ENCODE measurements at regions not wholly inside any gene's neighbourhood (a gene's known extent, or its start where the extent isn't known, plus 50 kb on each side); places are given as distances from the start of the nearest gene placed in this dataset.

- no peaks in the 10 kb centered on the region for H3K36me3 Mint-ChIP-seq (ENCODE audit: low read depth)
- H3K27ac Mint-ChIP-seq = no peak overlapping the region
- H3K4me3 Mint-ChIP-seq = no peak overlapping the region
- H3K9me3 Mint-ChIP-seq = peaks cover 4% of the 10 kb centered on the region
- no peak for TF ChIP-seq CTCF (IDR thresholded peaks at IDR 0.05; ENCODE audit: unreplicated experiment in 3 of 3)
- H3K4me1 Mint-ChIP-seq = no peaks in the 10 kb centered on the region
- H3K27me3 Mint-ChIP-seq (ENCODE audit: low read depth) = no peaks in the 10 kb centered on the region
Measured at GRCh38 chr5:31096238-31096865, 97.1 kb upstream of the CDH6 start.

- H3K27me3 Mint-ChIP-seq (ENCODE audit: low read depth) = no peaks in the 10 kb centered on the region
- no peaks in the 10 kb centered on the region for H3K4me1 Mint-ChIP-seq
- H3K4me3 Mint-ChIP-seq = no peak overlapping the region
- no peak overlapping the region for H3K27ac Mint-ChIP-seq
- peaks cover 4% of the 10 kb centered on the region for H3K9me3 Mint-ChIP-seq
- H3K36me3 Mint-ChIP-seq (ENCODE audit: low read depth) = no peaks in the 10 kb centered on the region
- no peak for TF ChIP-seq CTCF (IDR thresholded peaks at IDR 0.05; ENCODE audit: unreplicated experiment in 3 of 3)
Measured at GRCh38 chr5:31095796-31096195, 97.7 kb upstream of the CDH6 start.

- Mint-ChIP-seq H3K4me3 (no peak overlapping the region), H3K27me3 (ENCODE audit: low read depth) (no peaks in the 10 kb centered on the region), H3K36me3 (ENCODE audit: low read depth) (no peaks in the 10 kb centered on the region), H3K27ac (no peak overlapping the region), H3K9me3 (peaks cover 4% of the 10 kb centered on the region), H3K4me1 (no peaks in the 10 kb centered on the region)
- TF ChIP-seq CTCF (IDR thresholded peaks at IDR 0.05; ENCODE audit: unreplicated experiment in 3 of 3) = no peak
Measured at GRCh38 chr5:31091501-31091900, 102.0 kb upstream of the CDH6 start.

GRCh38 chr5:31090467-31090866 is 103.0 kb upstream of the CDH6 start:
- Mint-ChIP-seq H3K36me3 (ENCODE audit: low read depth) (no peaks in the 10 kb centered on the region), H3K4me3 (no peak overlapping the region), H3K27me3 (ENCODE audit: low read depth) (no peaks in the 10 kb centered on the region), H3K27ac (no peak overlapping the region), H3K9me3 (peaks cover 4% of the 10 kb centered on the region), H3K4me1 (no peaks in the 10 kb centered on the region)
- TF ChIP-seq CTCF (IDR thresholded peaks at IDR 0.05; ENCODE audit: unreplicated experiment in 3 of 3) = no peak

- no peaks in the 10 kb centered on the region for H3K36me3 Mint-ChIP-seq (ENCODE audit: low read depth)
- H3K4me3 Mint-ChIP-seq = no peak overlapping the region
- H3K27ac Mint-ChIP-seq = no peak overlapping the region
- no peaks in the 10 kb centered on the region for H3K9me3 Mint-ChIP-seq
- no peaks in the 10 kb centered on the region for H3K4me1 Mint-ChIP-seq
- no peaks in the 10 kb centered on the region for H3K27me3 Mint-ChIP-seq (ENCODE audit: low read depth)
- no peak for TF ChIP-seq CTCF (IDR thresholded peaks at IDR 0.05; ENCODE audit: unreplicated experiment in 3 of 3)
Measured at GRCh38 chr5:31086839-31087415, 106.6 kb upstream of the CDH6 start.

GRCh38 chr5:31084871-31085270 is 108.6 kb upstream of the CDH6 start:
- H3K27ac Mint-ChIP-seq = no peak overlapping the region
- no peaks in the 10 kb centered on the region for H3K27me3 Mint-ChIP-seq (ENCODE audit: low read depth)
- no peaks in the 10 kb centered on the region for H3K9me3 Mint-ChIP-seq
- no peaks in the 10 kb centered on the region for H3K4me1 Mint-ChIP-seq
- H3K36me3 Mint-ChIP-seq (ENCODE audit: low read depth) = no peaks in the 10 kb centered on the region
- TF ChIP-seq CTCF (IDR thresholded peaks at IDR 0.05; ENCODE audit: unreplicated experiment in 3 of 3) = no peak
- no peak overlapping the region for H3K4me3 Mint-ChIP-seq

Measured in nephron (organoid).